ENCODE measurements at regions not wholly inside any gene's neighbourhood (a gene's known extent, or its start where the extent isn't known, plus 50 kb on each side); places are given as distances from the start of the nearest gene placed in this dataset.

DNA sequence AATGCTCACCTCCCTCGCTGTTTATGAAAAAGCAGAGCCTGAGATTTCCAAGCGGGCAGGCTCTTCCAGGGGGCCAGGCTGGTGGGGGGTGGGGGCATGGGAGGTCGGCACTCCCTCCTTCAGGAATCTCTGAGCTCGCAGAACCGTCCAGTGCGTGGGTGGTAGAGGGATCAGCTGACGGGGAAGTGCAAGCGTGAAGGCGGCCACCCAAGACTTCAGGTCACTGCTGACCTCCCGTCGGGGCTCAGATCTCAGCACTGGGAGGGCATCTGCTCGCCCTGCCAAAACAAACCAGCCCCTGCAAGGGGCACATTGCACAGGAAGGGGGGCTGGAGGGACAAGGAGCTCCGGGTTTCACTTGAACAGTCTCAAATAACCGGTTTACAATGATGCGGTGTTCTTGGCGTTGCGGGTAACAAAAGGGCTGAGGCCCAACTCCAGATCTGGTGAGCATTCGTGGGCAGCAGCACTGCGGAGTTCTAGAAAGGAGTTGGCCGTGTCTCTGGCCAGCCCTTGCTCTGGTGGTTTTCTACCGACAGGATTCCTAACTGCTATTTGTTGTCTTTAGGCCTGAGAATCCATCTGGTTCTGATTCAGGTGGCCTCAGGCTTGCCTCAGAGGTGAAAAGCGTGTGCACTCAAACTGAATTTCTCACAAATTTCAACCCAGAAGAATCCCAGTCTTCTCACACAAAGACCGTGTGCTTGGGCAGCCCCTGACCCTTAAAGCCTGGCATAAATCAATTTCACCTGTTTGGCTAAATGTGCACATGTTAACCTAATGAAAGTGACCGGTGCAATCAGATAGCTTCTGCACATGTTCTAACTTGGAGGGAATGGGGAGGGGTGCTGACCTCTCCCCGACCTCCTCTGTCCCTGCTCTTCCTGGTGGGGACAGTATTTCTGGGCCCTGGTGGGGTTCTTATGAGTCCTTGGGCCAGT, 191.6 kb downstream of the MYLK4 start:
- TF ChIP-seq, protein P1, sequence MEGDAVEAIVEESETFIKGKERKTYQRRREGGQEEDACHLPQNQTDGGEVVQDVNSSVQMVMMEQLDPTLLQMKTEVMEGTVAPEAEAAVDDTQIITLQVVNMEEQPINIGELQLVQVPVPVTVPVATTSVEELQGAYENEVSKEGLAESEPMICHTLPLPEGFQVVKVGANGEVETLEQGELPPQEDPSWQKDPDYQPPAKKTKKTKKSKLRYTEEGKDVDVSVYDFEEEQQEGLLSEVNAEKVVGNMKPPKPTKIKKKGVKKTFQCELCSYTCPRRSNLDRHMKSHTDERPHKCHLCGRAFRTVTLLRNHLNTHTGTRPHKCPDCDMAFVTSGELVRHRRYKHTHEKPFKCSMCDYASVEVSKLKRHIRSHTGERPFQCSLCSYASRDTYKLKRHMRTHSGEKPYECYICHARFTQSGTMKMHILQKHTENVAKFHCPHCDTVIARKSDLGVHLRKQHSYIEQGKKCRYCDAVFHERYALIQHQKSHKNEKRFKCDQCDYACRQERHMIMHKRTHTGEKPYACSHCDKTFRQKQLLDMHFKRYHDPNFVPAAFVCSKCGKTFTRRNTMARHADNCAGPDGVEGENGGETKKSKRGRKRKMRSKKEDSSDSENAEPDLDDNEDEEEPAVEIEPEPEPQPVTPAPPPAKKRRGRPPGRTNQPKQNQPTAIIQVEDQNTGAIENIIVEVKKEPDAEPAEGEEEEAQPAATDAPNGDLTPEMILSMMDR (conservative IDR thresholded peaks at IDR 0.05; ENCODE audit: low read depth, low read length) = no peak
- no peak for TF ChIP-seq EZH2 (IDR thresholded peaks at IDR 0.05; ENCODE audit: low read length, unreplicated experiment)
- no peak for TF ChIP-seq EZH2phosphoT487 (IDR thresholded peaks at IDR 0.05; ENCODE audit: borderline replicate concordance, low read length)

All from PC-3 (cell line).